SK-N-SH (cell line): ENCODE measurements at regions not wholly inside any gene's neighbourhood (a gene's known extent, or its start where the extent isn't known, plus 50 kb on each side); places are given as distances from the start of the nearest gene placed in this dataset.

Experiments used
- CTCF ChIA-PET: fragments of 300-600, 350-600 bp; formaldehyde crosslinking; extraction: SDS; loops from one replicate; lab custom pipeline; 2021; lab: Yijun Ruan, JAX
- POLR2A ChIA-PET: fragments of 350-600 bp; sonication (Branson Sonifier 250); formaldehyde crosslinking; extraction: SDS; loops from one replicate; lab custom pipeline; 2020; ENCODE audit warnings: antibody characterized with exemption, inconsistent platforms; lab: Yijun Ruan, JAX
- DNase-seq: peaks from one replicate; pipeline ENCODE4 v3.0.0; 2012
- H2AFZ ChIP-seq: fragments of 200-600 bp; sonication (generic); 2 replicates; pipeline ENCODE4 v1.8.1; 2016; ENCODE audit warnings: antibody characterized with exemption, mild to moderate bottlenecking, low read depth
- H3F3A ChIP-seq: fragments of 200-600 bp; sonication (generic); replicated peaks from 2 replicates; pipeline ENCODE3; 2016; ENCODE audit warnings: antibody characterized with exemption, mild to moderate bottlenecking; ENCODE audit not compliant: insufficient read depth
- H3K27ac ChIP-seq, 2 experiments: fragments of 200-500 bp in 1 of 2; fragments of 200-600 bp in 1 of 2; sonication (Bioruptor generic) in 1 of 2; sonication (generic), shearing (Covaris generic) in 1 of 2; 2 replicates each; pipeline versions ENCODE4 v1.5.1 to v1.6.1; 2014 to 2016; ENCODE audit warnings: low read depth in 2 of 2, inconsistent platforms in 1 of 2, low read length in 1 of 2, mild to moderate bottlenecking in 1 of 2, mixed read lengths in 1 of 2
- H3K27me3 ChIP-seq: fragments of 200-600 bp; sonication (generic), shearing (Covaris generic); 2 replicates; pipeline ENCODE4 v1.6.1; 2016; ENCODE audit warnings: mixed run types; ENCODE audit not compliant: insufficient read depth
- H3K36me3 ChIP-seq, 2 experiments: fragments of 200-500 bp in 1 of 2; fragments of 200-600 bp in 1 of 2; sonication (Bioruptor generic) in 1 of 2; sonication (generic) in 1 of 2; replicated peaks in 1 of 2; 2 replicates each; pipeline versions ENCODE3 to v1.5.1; 2014 to 2016; ENCODE audit warnings: low read length in 1 of 2, mild to moderate bottlenecking in 1 of 2; ENCODE audit not compliant: insufficient read depth in 2 of 2, control insufficient read depth in 1 of 2
- H3K4me1 ChIP-seq, 2 experiments: fragments of 200-500 bp in 1 of 2; fragments of 200-600 bp in 1 of 2; sonication (Bioruptor generic) in 1 of 2; sonication (generic), shearing (Covaris generic) in 1 of 2; 2 replicates each; pipeline versions ENCODE4 v1.5.1 to v1.6.1; 2014 to 2016; ENCODE audit warnings: low read depth in 1 of 2, low read length in 1 of 2, mixed run types in 1 of 2; ENCODE audit not compliant: insufficient read depth in 2 of 2, control insufficient read depth in 1 of 2
- H3K4me2 ChIP-seq: fragments of 200-600 bp; sonication (generic), shearing (Covaris generic); 2 replicates; pipeline ENCODE4 v1.6.1; 2017; ENCODE audit warnings: mixed run types
- H3K4me3 ChIP-seq, 2 experiments: fragments of 200-500 bp in 1 of 2; fragments of 200-600 bp in 1 of 2; sonication (Bioruptor generic) in 1 of 2; sonication (generic), shearing (Covaris generic) in 1 of 2; 2 replicates each; pipeline versions ENCODE4 v1.5.1 to v1.8.1; 2014 to 2016; ENCODE audit warnings: low read depth in 2 of 2, inconsistent platforms in 1 of 2, low read length in 1 of 2, mild to moderate bottlenecking in 1 of 2, mixed read lengths in 1 of 2, moderate library complexity in 1 of 2
- H3K79me2 ChIP-seq: fragments of 200-600 bp; sonication (generic); 2 replicates; pipeline ENCODE4 v1.8.1; 2017; ENCODE audit warnings: mild to moderate bottlenecking; ENCODE audit not compliant: insufficient read depth
- H3K9ac ChIP-seq: fragments of 200-600 bp; sonication (generic); 2 replicates; pipeline ENCODE4 v1.6.1; 2017; ENCODE audit warnings: mixed run types
- H3K9me2 ChIP-seq: fragments of 200-600 bp; sonication (generic); 2 replicates; pipeline ENCODE4 v1.6.1; 2017; ENCODE audit warnings: mixed run types
- H3K9me3 ChIP-seq: fragments of 200-600 bp; sonication (generic); 2 replicates; pipeline ENCODE4 v1.6.1; 2017; ENCODE audit warnings: mixed run types, mild to moderate bottlenecking, moderate library complexity
- H4K20me1 ChIP-seq: fragments of 200-600 bp; sonication (generic); 2 replicates; pipeline ENCODE4 v1.6.1; 2017; ENCODE audit warnings: mild to moderate bottlenecking, mixed run types; ENCODE audit not compliant: insufficient read depth
- CHD2 ChIP-seq: fragments of 150-350 bp; IDR thresholded peaks from 2 replicates; pipeline ENCODE4 v1.6.1; 2018; ENCODE audit warnings: low read length; ENCODE audit not compliant: partially characterized antibody
- ELF1 ChIP-seq: IDR thresholded peaks from 2 replicates; pipeline ENCODE4 v1.4.0; 2012
- FOSL2 ChIP-seq: IDR thresholded peaks from 2 replicates; pipeline ENCODE4 v1.4.0; 2012; ENCODE audit warnings: low read depth, mild to moderate bottlenecking, moderate library complexity, borderline replicate concordance
- FOXJ3 ChIP-seq: sonication (generic); formaldehyde crosslinking; IDR thresholded peaks from 2 replicates; pipeline ENCODE4 v1.5.1; 2020; ENCODE audit warnings: mild to moderate bottlenecking, missing genetic modification reagents
- GABPA ChIP-seq: IDR thresholded peaks from 2 replicates; pipeline ENCODE4 v1.4.0; 2012; ENCODE audit warnings: low read depth, mild to moderate bottlenecking
- JUND ChIP-seq: IDR thresholded peaks from 2 replicates; pipeline ENCODE4 v1.4.0; 2012
- MXI1 ChIP-seq: IDR thresholded peaks from 2 replicates; pipeline ENCODE4 v1.6.1; 2012; ENCODE audit warnings: mild to moderate bottlenecking, low read depth, low read length, improper control_type of control experiment
- NFIC ChIP-seq: IDR thresholded peaks from 2 replicates; pipeline ENCODE4 v1.4.0; 2012; ENCODE audit warnings: borderline replicate concordance
- RAD21 ChIP-seq: IDR thresholded peaks from 2 replicates; pipeline ENCODE4 v1.6.1; 2012; ENCODE audit warnings: mild to moderate bottlenecking, low read length
- RCOR1 ChIP-seq: fragments of 150-350 bp; IDR thresholded peaks from 2 replicates; pipeline ENCODE4 v1.6.1; 2017; ENCODE audit warnings: antibody characterized with exemption, low read length
- RFX5 ChIP-seq: IDR thresholded peaks from 2 replicates; pipeline ENCODE4 v1.6.1; 2012; ENCODE audit warnings: mild to moderate bottlenecking, improper control_type of control experiment, low read length
- TCF12 ChIP-seq: IDR thresholded peaks from 2 replicates; pipeline ENCODE4 v1.4.0; 2012
- TEAD4 ChIP-seq: IDR thresholded peaks from 2 replicates; pipeline ENCODE4 v1.4.0; 2012; ENCODE audit warnings: mild to moderate bottlenecking, borderline replicate concordance; ENCODE audit not compliant: insufficient read depth
- WGBS: methylation state at CpG from one replicate; pipeline ENCODE4 v1.1.6; 2017; ENCODE audit warnings: low lambda C conversion rate; 5-methylcytosine and 5-hydroxymethylcytosine counted together
- TF ChIP-seq, protein P1 (sequence below): fragments of 150-350 bp; IDR thresholded peaks from 2 replicates; pipeline ENCODE4 v1.6.1; 2016; ENCODE audit warnings: mild to moderate bottlenecking, low read depth, low read length
- TF ChIP-seq, protein P2 (sequence below): fragments of 150-350 bp; IDR thresholded peaks from 2 replicates; pipeline ENCODE4 v1.6.1; 2017; ENCODE audit warnings: antibody characterized with exemption, low read length, low read depth, borderline replicate concordance
- TF ChIP-seq, protein P3 (sequence below): IDR thresholded peaks from 2 replicates; pipeline ENCODE4; 2012
- TF ChIP-seq, protein P4 (sequence below): IDR thresholded peaks from 2 replicates; pipeline ENCODE4 v1.4.0; 2012; ENCODE audit warnings: low read depth, borderline replicate concordance
- TF ChIP-seq, protein P5 (sequence below): IDR thresholded peaks from 2 replicates; pipeline ENCODE4 v1.4.0; 2012; ENCODE audit warnings: low read depth, borderline replicate concordance

DNA sequence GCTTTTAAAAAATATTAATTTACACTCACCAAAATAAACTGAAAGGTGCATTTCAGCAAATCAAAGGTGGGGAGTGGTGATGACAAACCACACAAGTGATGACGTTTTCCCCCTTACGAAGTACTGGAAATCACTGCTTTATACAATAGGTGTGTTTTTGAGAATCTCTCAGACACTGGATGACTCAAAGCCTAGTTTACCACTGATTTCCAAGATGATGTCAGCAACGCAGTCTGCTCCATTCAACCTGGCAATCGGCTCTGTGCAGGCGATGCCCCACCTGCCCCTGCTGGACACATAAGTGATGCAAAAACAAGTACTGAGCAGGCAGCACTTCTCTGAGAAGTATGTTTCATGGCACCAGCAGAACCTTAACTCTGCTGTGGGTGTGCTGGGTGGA lies 114.4 kb downstream of the SOD2 start:
- Histone ChIP-seq H3K27ac (no peak overlapping the region), H3K4me1 (no peaks in the 10 kb centered on the region), H2AFZ (no peak overlapping the region), H3K4me3 (no peak overlapping the region), H4K20me1 (no peaks in the 10 kb centered on the region), H3K36me3 (no peaks in the 10 kb centered on the region), H3F3A (no peaks in the 10 kb centered on the region), H3K9me3 (no peaks in the 10 kb centered on the region), H3K27me3 (peaks cover 38% of the 10 kb centered on the region; the same call in 1 of the 2 replicates), H3K79me2 (no peaks in the 10 kb centered on the region), H3K9ac (no peak overlapping the region), H3K4me2 (no peak overlapping the region), H3K9me2 (no peaks in the 10 kb centered on the region)
- 11% methylated on average over 4 of the region's 5 CpGs for WGBS
- TF ChIP-seq RFX5 (no peak), RCOR1 (no peak), NFIC (no peak), ELF1 (no peak)
- CTCF ChIA-PET: no interaction called here
- POLR2A ChIA-PET: no interaction called here
- no peak for DNase-seq

DNA sequence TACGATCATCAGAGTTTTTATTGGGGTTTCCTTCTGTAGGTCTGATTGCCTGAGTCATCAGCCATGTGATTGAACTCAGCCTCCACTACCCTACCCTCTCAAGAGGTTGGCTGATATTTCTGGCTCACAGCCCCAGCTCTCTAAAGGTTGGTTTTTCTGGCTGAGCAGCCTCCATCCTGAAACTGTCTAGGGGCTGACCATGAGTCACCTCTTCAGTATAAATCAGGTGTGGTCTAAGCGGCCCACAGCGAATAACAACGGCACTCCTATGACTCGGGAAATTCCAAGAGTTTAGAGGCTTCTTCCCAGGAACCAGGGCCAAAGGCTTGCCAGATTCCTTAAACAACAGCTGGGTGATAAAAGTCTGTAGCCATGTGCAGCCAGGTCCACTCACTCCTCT lies 115.5 kb downstream of the SOD2 start:
- H3K27me3 ChIP-seq: peaks cover 38% of the 10 kb centered on the region; the same call in 1 of the 2 replicates
- CTCF ChIA-PET: interaction anchor here (0.8 to 1.6 kb wide), 2 partner anchors 31 to 77 kb away, joined by 3 to 4 read pairs; no protein-coding TSS in a partner anchor

More for the DNA sequence above, 115.5 kb downstream of the SOD2 start:
- H2AFZ ChIP-seq: no peak overlapping the region
- no peak overlapping the region for H3K9ac ChIP-seq
- WGBS: 35% methylated on average over 5 of the region's 5 CpGs
- H3K36me3 ChIP-seq: no peaks in the 10 kb centered on the region
- no peaks in the 10 kb centered on the region for H4K20me1 ChIP-seq
- no peak overlapping the region for H3K4me3 ChIP-seq
- TF ChIP-seq TCF12 (no peak), RAD21 (no peak), CHD2 (no peak), FOSL2 (no peak), NFIC (no peak), ELF1 (no peak), JUND (no peak), FOXJ3 (no peak), MXI1 (no peak), GABPA (no peak), RFX5 (no peak), TEAD4 (no peak)
- TF ChIP-seq, protein P1, sequence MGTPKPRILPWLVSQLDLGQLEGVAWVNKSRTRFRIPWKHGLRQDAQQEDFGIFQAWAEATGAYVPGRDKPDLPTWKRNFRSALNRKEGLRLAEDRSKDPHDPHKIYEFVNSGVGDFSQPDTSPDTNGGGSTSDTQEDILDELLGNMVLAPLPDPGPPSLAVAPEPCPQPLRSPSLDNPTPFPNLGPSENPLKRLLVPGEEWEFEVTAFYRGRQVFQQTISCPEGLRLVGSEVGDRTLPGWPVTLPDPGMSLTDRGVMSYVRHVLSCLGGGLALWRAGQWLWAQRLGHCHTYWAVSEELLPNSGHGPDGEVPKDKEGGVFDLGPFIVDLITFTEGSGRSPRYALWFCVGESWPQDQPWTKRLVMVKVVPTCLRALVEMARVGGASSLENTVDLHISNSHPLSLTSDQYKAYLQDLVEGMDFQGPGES: no peak
- TF ChIP-seq, protein P2, sequence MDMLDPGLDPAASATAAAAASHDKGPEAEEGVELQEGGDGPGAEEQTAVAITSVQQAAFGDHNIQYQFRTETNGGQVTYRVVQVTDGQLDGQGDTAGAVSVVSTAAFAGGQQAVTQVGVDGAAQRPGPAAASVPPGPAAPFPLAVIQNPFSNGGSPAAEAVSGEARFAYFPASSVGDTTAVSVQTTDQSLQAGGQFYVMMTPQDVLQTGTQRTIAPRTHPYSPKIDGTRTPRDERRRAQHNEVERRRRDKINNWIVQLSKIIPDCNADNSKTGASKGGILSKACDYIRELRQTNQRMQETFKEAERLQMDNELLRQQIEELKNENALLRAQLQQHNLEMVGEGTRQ: no peak
- TF ChIP-seq, protein P3, sequence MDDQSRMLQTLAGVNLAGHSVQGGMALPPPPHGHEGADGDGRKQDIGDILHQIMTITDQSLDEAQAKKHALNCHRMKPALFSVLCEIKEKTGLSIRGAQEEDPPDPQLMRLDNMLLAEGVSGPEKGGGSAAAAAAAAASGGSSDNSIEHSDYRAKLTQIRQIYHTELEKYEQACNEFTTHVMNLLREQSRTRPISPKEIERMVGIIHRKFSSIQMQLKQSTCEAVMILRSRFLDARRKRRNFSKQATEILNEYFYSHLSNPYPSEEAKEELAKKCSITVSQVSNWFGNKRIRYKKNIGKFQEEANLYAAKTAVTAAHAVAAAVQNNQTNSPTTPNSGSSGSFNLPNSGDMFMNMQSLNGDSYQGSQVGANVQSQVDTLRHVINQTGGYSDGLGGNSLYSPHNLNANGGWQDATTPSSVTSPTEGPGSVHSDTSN: no peak
- TF ChIP-seq, protein P4, sequence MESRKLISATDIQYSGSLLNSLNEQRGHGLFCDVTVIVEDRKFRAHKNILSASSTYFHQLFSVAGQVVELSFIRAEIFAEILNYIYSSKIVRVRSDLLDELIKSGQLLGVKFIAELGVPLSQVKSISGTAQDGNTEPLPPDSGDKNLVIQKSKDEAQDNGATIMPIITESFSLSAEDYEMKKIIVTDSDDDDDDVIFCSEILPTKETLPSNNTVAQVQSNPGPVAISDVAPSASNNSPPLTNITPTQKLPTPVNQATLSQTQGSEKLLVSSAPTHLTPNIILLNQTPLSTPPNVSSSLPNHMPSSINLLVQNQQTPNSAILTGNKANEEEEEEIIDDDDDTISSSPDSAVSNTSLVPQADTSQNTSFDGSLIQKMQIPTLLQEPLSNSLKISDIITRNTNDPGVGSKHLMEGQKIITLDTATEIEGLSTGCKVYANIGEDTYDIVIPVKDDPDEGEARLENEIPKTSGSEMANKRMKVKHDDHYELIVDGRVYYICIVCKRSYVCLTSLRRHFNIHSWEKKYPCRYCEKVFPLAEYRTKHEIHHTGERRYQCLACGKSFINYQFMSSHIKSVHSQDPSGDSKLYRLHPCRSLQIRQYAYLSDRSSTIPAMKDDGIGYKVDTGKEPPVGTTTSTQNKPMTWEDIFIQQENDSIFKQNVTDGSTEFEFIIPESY: no peak
- TF ChIP-seq, protein P5, sequence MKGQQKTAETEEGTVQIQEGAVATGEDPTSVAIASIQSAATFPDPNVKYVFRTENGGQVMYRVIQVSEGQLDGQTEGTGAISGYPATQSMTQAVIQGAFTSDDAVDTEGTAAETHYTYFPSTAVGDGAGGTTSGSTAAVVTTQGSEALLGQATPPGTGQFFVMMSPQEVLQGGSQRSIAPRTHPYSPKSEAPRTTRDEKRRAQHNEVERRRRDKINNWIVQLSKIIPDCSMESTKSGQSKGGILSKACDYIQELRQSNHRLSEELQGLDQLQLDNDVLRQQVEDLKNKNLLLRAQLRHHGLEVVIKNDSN: no peak
- no peak overlapping the region for H3K27ac ChIP-seq
- POLR2A ChIA-PET: no interaction called here
- no peaks in the 10 kb centered on the region for H3K9me2 ChIP-seq
- no peak for DNase-seq
- no peak overlapping the region for H3K4me2 ChIP-seq
- H3K79me2 ChIP-seq: no peaks in the 10 kb centered on the region
- H3F3A ChIP-seq: no peaks in the 10 kb centered on the region
- no peaks in the 10 kb centered on the region for H3K9me3 ChIP-seq
- no peaks in the 10 kb centered on the region for H3K4me1 ChIP-seq
